Sciatic nerve (tissue), 2 donors: ENCODE measurements at regions not wholly inside any gene's neighbourhood (a gene's known extent, or its start where the extent isn't known, plus 50 kb on each side); places are given as distances from the start of the nearest gene placed in this dataset.
A peak's percentile ranks its signal among the peaks of the same experiment; 100 is the strongest.

ENCODE experiments used
- ATAC-seq: fragments of 200-7000 bp; cut with Tn5 transposase; one replicate; pipeline ENCODE4 v1.9.1; 2020; ENCODE audit warnings: mild to moderate bottlenecking, moderate library complexity
- DNase-seq: peaks from one replicate; pipeline ENCODE4 v3.0.0-alpha.2; 2020; ENCODE audit warnings: low spot score
- intact Hi-C: fragments of 100-400 bp; cut with DNase I; formaldehyde crosslinking; loops from one replicate; pipeline ENCODE4 v1.14.2; 2022
- donor health status: DM: no; HTN: no; CAD: no.
- donor health status: DM: no; HTN: no; CAD: no.

DNA sequence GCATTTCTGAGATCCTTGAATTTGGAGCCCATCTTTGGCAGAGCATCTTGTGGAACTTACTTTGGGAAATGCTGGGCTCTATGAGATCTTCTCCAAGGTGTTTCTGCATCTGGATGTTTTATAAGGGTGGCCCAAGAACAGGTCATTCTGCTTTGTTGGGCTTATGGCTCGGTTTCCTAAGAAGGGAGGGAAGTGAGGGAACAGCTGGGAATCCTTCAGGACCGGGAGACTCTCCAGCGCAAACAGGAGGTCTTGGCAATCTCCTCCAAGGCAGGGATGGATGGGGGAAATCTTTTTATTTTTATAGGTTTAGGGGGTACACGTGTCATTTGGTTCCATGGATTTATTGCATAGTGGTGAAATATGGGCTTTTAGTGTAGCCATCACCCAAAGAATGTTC is 54.7 kb downstream of the IRX3 start:
- no peak for ATAC-seq

DNA sequence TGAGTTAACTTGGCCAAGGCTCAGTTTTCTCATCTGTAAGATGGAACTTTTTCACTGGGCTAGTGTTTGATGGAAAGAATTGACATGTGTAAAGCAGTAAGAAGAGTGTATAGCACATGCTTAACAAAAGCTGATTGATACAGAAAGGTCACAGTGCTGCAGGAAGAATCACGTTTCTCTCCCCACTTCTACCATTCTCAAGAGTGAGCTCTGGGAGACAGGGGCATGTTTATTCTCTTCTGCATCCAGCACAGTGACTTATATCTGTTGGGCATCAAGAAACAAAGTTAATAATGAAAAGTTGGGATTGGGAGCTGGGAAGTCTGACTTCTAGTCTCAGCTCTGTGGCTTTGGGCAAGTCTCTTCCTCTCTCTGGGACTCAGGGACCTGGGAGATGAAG is 55.3 kb downstream of the IRX3 start:
- intact Hi-C loops, result no loop called here
- ATAC-seq (no peak), DNase-seq (no peak)

More for the DNA sequence above, 54.7 kb downstream of the IRX3 start:
- intact Hi-C loops, result no loop called here
- DNase-seq, result no peak

DNA sequence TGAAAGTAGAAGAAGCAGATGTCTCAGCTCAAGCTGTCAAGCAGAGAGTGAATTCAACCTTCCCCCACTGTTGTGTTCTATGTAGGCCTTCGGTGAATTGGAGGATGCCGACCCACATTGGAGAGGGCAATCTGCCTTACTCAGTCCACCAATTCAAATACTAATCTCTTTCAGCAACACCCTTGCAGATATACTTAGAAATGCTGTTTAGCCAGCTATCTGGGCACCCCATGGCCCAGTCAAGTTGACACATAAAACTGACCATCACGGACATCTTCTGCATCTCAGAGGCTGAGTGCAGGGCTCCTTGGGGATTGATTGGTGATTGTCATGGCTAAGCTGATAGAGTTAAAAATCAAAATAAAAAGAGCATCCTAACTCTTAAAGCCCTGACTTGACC is 58.3 kb downstream of the IRX3 start:
- intact Hi-C loops, result no loop called here
- ATAC-seq, result no peak
- no peak for DNase-seq

DNA sequence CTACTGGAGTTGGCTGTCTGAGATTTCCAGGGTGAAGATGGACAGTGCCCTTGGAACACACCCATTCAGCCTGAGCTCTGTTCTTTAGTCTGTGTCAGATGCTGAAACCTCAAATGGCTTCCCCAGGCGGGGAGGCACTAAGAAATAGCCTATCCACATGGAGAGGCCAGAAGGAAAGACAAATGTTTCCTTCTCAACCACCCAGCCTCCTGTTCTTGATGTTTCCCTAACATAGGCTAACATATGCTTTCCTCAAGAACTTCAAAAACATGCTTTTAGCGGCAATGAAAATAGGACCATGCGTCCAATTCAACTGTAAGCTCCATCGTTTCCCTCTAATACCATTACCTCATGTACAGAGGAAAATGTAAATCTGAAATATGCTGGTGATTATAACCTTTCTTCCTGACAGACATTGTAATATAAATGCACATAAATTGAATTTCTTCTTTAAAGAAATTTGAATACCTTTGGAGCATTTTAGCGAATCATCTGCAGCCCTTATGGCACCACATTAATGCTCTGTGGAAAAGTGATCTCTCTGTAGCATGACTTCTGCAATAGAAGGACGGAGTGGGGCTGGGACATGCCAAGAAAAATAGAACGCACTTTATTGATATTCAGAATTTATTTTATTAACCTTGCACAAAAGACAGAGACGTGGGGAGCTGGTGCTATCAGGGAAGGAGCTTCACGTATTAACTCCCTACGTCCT is 60.1 kb downstream of the IRX3 start:
- DNase-seq (no peak), ATAC-seq (no peak)
- intact Hi-C loops, result no loop called here

DNA sequence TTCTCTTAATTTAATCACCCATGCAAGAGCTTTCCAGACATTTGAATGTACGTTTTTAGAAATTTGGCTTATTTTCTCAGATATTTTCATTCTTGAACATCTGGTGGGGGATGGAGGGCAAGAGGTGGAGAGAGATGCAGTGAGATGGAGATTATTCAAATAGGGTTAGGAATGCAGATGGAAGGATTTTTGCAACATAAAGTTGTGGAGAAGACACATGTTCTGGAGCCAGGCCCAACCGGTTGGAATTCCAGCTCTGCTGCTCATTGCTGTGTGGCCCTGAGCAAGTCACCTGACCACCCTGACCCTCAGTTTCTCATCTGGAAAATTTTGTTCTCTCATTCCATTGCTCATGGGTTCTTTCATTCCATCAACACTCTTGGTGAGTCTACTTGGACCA is 66.9 kb downstream of the IRX3 start:
- DNase-seq (no peak), ATAC-seq (no peak)
- intact Hi-C loops, result no loop called here

DNA sequence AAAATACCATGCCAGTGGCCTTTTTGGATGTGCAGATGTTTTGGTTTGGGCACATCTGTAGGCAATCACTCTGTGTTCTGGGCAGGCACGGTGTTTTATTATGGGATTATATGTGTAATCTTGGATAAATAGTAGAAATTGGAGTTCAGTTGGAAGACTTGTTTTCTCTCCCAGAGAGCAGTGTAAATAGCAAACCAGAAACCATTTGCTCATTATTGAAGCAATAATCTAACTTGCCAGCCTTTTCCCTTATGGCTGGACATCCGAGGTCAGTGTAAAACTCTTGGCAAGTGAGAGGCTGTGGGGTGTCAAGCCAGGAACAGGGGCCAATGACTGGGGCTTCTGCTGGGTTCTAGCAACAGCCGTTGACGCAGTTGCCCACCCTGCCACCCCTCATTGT is 69.9 kb downstream of the IRX3 start:
- ATAC-seq, result peak; percentile 81
- intact Hi-C loops, result no loop called here
- DNase-seq, result no peak

DNA sequence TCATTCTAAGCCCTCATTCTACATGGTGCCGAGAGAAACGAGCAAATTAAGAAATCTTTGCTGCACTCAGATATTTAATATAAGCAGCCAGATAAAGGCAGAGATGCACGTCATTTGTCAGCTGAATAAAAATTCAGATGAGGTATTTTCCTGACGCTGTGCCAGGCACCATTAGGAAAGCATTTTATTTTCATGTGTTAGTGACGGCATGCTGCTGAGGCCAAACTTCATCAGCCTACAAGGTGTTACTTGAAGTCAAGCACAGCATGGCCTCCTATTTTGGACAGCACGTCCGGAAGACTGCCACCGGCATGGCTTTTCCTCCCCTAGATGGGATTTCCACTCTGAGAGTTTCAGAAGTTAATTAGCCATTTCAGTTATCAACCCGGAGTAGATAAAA is 70.3 kb downstream of the IRX3 start:
- ATAC-seq (peak; percentile 88), DNase-seq (no peak)
- intact Hi-C loops, result no loop called here

DNA sequence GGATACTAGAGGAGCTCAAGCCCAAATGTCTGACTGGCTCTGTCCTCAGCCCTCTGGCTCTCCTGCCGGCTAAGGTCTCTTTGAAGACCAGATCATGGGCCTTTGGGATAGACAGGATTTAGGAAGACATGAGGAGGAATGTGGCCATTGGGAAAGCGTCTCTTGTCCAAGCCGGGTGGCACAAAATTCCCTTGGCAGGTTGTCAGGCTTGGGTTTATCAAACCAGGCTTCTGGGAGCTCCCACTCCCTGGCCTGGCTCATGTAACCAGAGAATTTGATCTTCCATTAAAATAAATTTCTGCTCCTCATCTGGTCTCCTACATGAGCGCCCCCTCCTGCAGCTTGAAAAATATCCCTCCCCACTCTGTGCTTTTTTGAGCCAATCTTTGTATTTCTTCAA is 71.1 kb downstream of the IRX3 start:
- intact Hi-C loops, result no loop called here
- ATAC-seq (no peak), DNase-seq (no peak)

DNA sequence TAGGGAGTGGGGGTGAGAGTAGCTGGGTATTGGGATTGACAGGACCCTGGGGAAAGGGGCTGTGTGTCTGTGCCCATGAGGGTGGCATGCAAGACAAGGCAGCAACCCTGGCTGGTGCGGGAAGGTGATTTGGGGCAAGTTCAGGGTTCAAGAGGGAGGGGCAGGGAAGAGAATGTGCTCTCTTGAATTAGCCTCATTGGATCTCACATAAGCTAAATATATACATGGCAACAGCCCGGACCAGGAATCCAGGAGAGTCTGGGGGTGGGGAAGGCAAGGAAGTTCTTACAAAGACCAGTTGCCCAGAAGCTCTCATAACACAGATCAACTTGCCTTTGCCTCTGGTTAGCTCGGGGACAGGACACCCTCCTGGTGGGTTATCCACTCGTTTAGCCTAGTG is 73.3 kb downstream of the IRX3 start:
- no peak for DNase-seq
- intact Hi-C loops, result no loop called here
- ATAC-seq, result no peak

DNA sequence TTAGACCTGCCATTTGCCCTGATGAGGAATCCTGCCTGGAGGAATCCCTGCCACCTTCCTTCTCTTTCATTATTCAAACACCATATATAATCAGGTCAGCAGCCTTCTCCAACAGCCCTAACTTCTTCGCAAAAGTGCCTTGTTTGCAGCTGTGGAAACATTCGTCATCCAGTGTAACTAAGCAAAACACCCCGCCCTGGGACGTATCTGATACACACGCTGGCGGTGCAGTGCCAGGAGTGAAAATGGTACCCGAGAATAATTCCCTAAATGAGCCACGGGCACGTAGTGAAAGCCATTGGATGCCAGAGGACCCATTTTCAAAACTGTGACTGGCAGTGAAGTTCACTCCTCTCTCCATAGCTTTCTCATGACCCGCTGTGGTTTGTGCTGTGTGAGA is 73.7 kb downstream of the IRX3 start:
- ATAC-seq (no peak), DNase-seq (no peak)
- intact Hi-C loops, result no loop called here

DNA sequence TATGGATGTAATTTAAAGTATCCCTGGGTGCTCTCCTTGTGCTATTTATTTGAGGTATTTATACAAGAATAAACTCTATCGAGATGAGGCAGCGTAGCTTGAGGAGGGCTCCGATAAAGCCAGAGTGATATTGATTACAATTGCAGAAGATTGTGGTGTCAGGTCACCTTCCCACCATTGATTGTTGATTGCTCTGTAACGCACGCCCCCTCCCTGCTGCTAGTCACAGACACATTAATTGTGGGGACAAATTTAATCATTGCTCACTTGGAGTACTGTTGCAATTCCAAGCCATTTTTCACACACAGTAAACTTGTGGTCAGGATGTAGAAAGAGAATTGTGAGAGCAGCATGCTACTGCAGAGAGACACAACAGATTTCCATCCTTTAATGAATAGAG is 75.4 kb downstream of the IRX3 start:
- ATAC-seq, result no peak
- intact Hi-C loops, result no loop called here
- no peak for DNase-seq

DNA sequence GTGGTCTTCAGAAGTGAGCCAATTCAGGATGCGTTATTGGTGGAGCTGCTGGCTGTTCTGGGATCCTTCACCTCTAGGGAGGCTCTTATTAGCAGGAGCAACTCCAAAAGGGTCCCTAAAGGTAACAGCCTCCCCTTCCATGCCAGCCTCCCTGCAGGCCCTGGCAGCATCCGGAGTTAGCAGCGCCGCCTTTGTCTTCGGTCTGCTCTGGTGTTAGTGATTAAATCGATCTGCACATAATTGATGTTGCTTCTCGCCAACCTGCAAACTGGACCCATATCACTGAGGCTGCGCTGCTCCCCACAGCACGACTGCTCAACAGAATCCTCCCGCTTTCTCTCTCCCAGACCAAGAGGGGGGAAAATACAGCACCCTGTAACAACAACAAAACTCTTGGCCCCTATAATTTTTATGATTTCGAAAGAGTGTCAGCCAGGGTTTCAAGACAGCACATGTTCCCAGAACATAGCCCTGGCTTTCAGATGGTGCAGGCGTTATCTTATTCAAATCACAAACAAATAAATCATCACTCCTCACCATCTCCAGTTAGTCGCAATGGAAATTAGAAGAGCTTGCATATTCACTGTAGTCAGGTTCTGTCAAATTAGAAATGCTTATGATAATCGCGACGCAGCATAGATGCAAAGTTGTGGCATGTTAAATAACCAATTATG is 76.0 kb downstream of the IRX3 start:
- ATAC-seq, result peak; percentile 59
- intact Hi-C loops, result no loop called here
- no peak for DNase-seq

DNA sequence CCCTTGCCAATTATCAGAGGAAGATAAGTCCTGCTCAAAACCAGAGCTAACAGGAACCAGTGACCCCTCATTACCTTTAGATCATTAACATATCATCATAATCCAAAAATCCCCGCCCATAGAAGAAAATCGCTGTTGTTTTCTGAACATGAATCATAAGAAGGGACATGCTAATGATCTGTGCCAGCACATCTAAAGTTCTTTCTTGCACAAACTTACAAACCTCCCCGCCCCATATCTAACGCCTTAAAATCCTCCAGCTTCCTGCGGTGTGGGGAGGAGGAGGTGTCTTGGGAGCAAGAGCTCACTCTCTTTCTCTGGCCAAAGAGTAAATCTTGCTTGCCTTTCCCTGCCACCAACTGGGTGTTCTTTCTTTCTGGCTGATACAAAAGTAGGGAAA is 78.3 kb downstream of the IRX3 start:
- ATAC-seq (peak; percentile 63), DNase-seq (no peak)
- intact Hi-C loops, result no loop called here

DNA sequence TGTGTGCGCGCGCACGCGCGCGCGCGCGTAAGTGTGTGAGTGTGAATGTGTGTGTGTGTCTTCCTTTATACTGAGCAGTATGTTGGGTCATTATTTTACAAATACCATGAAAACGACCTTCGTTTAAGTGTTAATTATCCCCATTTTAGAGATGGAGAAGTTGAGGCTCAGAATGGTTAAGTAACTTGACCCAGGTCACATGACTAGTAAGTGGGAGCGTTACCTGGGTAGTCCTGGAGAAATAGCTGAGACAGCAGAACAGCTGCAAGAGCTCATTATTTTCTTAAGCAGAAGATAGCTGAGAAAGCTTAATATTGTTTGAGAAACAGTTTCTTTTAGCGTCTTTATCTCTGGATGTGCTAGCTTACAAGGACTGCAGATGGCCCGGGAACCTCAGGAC is 78.8 kb downstream of the IRX3 start:
- intact Hi-C loops, result no loop called here
- DNase-seq (no peak), ATAC-seq (no peak)

DNA sequence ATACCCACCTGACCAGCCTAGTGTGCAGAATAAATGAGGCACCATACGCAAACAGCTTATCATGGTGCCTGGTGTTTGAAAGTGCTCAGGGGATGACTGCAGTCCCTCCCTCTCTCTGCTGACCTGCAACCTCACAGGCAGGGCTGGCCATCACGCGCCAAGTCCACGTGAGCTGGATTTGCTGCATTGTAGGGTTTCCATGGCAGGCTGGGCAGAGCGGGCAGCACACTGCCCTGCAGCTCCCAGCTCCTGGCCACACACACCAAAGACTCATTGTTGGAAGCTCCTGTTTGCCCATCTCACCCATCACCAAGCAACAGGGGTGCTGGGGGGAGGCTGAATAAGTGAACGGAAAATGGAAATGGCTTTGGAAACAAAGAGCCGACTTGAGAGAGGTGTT is 81.8 kb downstream of the IRX3 start:
- intact Hi-C loops, result no loop called here

DNA sequence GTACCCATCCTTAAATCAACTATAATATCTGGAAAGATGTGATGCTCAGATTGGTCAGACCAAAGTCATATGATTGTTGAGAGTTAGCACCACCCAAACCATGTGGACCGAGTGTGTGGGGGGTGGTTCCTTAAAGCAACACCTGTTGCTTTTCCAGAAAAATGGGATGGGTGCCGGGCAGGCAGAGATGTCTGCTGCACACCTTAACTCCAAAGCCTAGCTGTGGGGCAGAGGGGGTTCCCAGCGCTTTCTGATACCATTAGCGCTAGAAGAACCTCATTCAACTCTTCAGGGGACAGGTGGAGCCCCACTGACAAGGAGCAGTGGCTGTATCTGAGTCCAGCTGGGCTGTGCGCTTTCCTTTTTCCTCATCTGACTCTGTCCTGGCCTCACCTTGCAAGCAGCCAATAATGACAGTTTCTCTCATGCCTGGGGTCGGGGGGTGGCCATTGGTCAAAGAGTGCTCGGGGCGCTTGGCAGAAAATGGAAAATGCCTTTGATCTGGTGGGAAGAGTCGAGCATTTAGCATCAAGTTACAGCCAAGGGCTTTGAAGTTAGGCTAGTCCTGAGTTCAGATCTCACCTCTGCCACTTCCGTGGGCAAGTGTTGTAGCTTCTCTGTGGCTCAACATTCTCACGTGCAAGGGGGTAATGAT is 82.6 kb downstream of the IRX3 start:
- intact Hi-C loops, result no loop called here
- no peak for DNase-seq
- no peak for ATAC-seq

More for the DNA sequence above, 81.8 kb downstream of the IRX3 start:
- ATAC-seq (no peak), DNase-seq (no peak)

DNA sequence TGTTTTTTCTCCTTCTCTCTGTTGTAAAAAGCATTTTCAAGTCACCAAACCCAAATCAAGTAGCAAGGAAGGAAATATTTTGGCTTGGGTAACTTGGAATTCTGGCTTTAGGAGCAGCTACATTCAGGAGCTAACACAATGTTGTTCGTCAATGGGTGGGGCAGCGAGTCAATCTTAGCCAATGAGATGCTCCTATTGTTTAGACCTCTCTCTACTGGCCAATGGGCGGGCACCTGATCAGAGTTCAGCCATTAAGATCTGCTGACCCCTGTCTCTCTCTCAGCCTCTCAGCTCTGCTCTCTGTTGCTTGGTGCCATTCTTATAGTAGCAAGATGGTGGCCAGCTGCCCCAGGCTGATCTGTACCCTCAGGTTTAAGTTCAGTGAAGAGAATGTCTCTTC is 83.2 kb downstream of the IRX3 start:
- intact Hi-C loops, result no loop called here
- no peak for ATAC-seq

More for the DNA sequence above, 83.2 kb downstream of the IRX3 start:
- DNase-seq, result no peak
